ENCODE measurements at regions not wholly inside any gene's neighbourhood (a gene's known extent, or its start where the extent isn't known, plus 50 kb on each side); places are given as distances from the start of the nearest gene placed in this dataset.

- no peak overlapping the region for H3K4me3 Mint-ChIP-seq
- H3K4me1 Mint-ChIP-seq = no peaks in the 10 kb centered on the region
- no peaks in the 10 kb centered on the region for H3K27me3 Mint-ChIP-seq
- H3K36me3 Mint-ChIP-seq = no peaks in the 10 kb centered on the region
- H3K9me3 Mint-ChIP-seq = no peaks in the 10 kb centered on the region
- H3K27ac Mint-ChIP-seq = no peak overlapping the region
Observed at GRCh38 chr4:17169699-17170098, 271.3 kb upstream of the LDB2 start.

GRCh38 chr4:17168571-17168970, 270.1 kb upstream of the LDB2 start:
- H3K4me3 Mint-ChIP-seq = no peak overlapping the region
- H3K4me1 Mint-ChIP-seq = no peaks in the 10 kb centered on the region
- no peaks in the 10 kb centered on the region for H3K36me3 Mint-ChIP-seq
- no peak overlapping the region for H3K27ac Mint-ChIP-seq
- no peaks in the 10 kb centered on the region for H3K9me3 Mint-ChIP-seq
- H3K27me3 Mint-ChIP-seq = no peaks in the 10 kb centered on the region

GRCh38 chr4:17166954-17167353, 268.5 kb upstream of the LDB2 start:
- no peak overlapping the region for H3K4me3 Mint-ChIP-seq
- H3K27me3 Mint-ChIP-seq = no peaks in the 10 kb centered on the region
- H3K9me3 Mint-ChIP-seq = peaks cover 0 to 3% (median 1%) of the 10 kb centered on the region in 3 donors
- no peaks in the 10 kb centered on the region for H3K4me1 Mint-ChIP-seq
- no peak overlapping the region for H3K27ac Mint-ChIP-seq
- H3K36me3 Mint-ChIP-seq = no peaks in the 10 kb centered on the region

GRCh38 chr4:17165286-17165685, 266.8 kb upstream of the LDB2 start:
- Mint-ChIP-seq H3K9me3 (peaks cover 3 to 6% (median 3%) of the 10 kb centered on the region in 3 donors), H3K4me1 (no peaks in the 10 kb centered on the region), H3K27me3 (no peaks in the 10 kb centered on the region), H3K36me3 (no peaks in the 10 kb centered on the region), H3K4me3 (no peak overlapping the region), H3K27ac (no peak overlapping the region)

- Mint-ChIP-seq H3K36me3 (no peaks in the 10 kb centered on the region), H3K27me3 (no peaks in the 10 kb centered on the region), H3K9me3 (peaks cover 3 to 7% (median 6%) of the 10 kb centered on the region in 3 donors), H3K27ac (no peak overlapping the region), H3K4me1 (no peaks in the 10 kb centered on the region), H3K4me3 (no peak overlapping the region)
Observed at GRCh38 chr4:17164666-17165065, 266.2 kb upstream of the LDB2 start.

- no peaks in the 10 kb centered on the region for H3K27me3 Mint-ChIP-seq
- peaks cover 3 to 13% (median 6%) of the 10 kb centered on the region in 3 donors for H3K9me3 Mint-ChIP-seq
- no peak overlapping the region for H3K27ac Mint-ChIP-seq
- no peaks in the 10 kb centered on the region for H3K36me3 Mint-ChIP-seq
- H3K4me3 Mint-ChIP-seq = no peak overlapping the region
- no peaks in the 10 kb centered on the region for H3K4me1 Mint-ChIP-seq
Observed at GRCh38 chr4:17163156-17163771, 264.8 kb upstream of the LDB2 start.

GRCh38 chr4:17157304-17157703, 258.9 kb upstream of the LDB2 start:
- Mint-ChIP-seq H3K9me3 (peaks cover 2 to 18% (median 8%) of the 10 kb centered on the region in 3 donors), H3K27me3 (no peaks in the 10 kb centered on the region), H3K4me1 (no peaks in the 10 kb centered on the region), H3K27ac (no peak overlapping the region), H3K36me3 (no peaks in the 10 kb centered on the region), H3K4me3 (no peak overlapping the region)

- Mint-ChIP-seq H3K27ac (no peak overlapping the region), H3K4me3 (no peak overlapping the region), H3K9me3 (peaks cover 2 to 15% (median 2%) of the 10 kb centered on the region in 3 donors), H3K4me1 (no peaks in the 10 kb centered on the region), H3K36me3 (peaks cover under 1% of the 10 kb centered on the region), H3K27me3 (no peaks in the 10 kb centered on the region)
Observed at GRCh38 chr4:17155486-17155885, 257.0 kb upstream of the LDB2 start.

GRCh38 chr4:17153572-17153971, 255.1 kb upstream of the LDB2 start:
- H3K4me1 Mint-ChIP-seq = no peaks in the 10 kb centered on the region
- H3K27me3 Mint-ChIP-seq = no peaks in the 10 kb centered on the region
- H3K27ac Mint-ChIP-seq = no peak overlapping the region
- peaks cover 2 to 6% (median 5%) of the 10 kb centered on the region in 3 donors for H3K9me3 Mint-ChIP-seq
- H3K4me3 Mint-ChIP-seq = no peak overlapping the region
- peaks cover 2% of the 10 kb centered on the region for H3K36me3 Mint-ChIP-seq

GRCh38 chr4:17152941-17153540, 254.6 kb upstream of the LDB2 start:
- Mint-ChIP-seq H3K4me3 (no peak overlapping the region), H3K36me3 (peaks cover 2% of the 10 kb centered on the region), H3K4me1 (no peaks in the 10 kb centered on the region), H3K27ac (no peak overlapping the region), H3K9me3 (peaks cover 3 to 7% (median 5%) of the 10 kb centered on the region in 3 donors), H3K27me3 (no peaks in the 10 kb centered on the region)

- no peak overlapping the region for H3K4me3 Mint-ChIP-seq
- no peaks in the 10 kb centered on the region for H3K27me3 Mint-ChIP-seq
- H3K27ac Mint-ChIP-seq = peak overlapping the region in 1 of 3 donors; percentile 20
- H3K36me3 Mint-ChIP-seq = no peaks in the 10 kb centered on the region
- no peaks in the 10 kb centered on the region for H3K4me1 Mint-ChIP-seq
- peaks cover 1 to 33% (median 10%) of the 10 kb centered on the region in 3 donors for H3K9me3 Mint-ChIP-seq
Observed at GRCh38 chr4:17142232-17142711, 243.8 kb upstream of the LDB2 start.

GRCh38 chr4:17138847-17139246, 240.4 kb upstream of the LDB2 start:
- peaks cover 7 to 34% (median 7%) of the 10 kb centered on the region in 3 donors for H3K9me3 Mint-ChIP-seq
- H3K27ac Mint-ChIP-seq = no peak overlapping the region
- H3K4me3 Mint-ChIP-seq = no peak overlapping the region
- H3K4me1 Mint-ChIP-seq = no peaks in the 10 kb centered on the region
- no peaks in the 10 kb centered on the region for H3K27me3 Mint-ChIP-seq
- H3K36me3 Mint-ChIP-seq = no peaks in the 10 kb centered on the region

- Mint-ChIP-seq H3K4me1 (no peaks in the 10 kb centered on the region), H3K9me3 (peaks cover 5 to 23% (median 9%) of the 10 kb centered on the region in 3 donors), H3K36me3 (no peaks in the 10 kb centered on the region), H3K4me3 (no peak overlapping the region), H3K27me3 (no peaks in the 10 kb centered on the region), H3K27ac (no peak overlapping the region)
Observed at GRCh38 chr4:17134565-17134964, 236.1 kb upstream of the LDB2 start.

GRCh38 chr4:17134100-17134499, 235.7 kb upstream of the LDB2 start:
- Mint-ChIP-seq H3K9me3 (peaks cover 5 to 21% (median 9%) of the 10 kb centered on the region in 3 donors), H3K4me3 (no peak overlapping the region), H3K27me3 (no peaks in the 10 kb centered on the region), H3K27ac (no peak overlapping the region), H3K36me3 (no peaks in the 10 kb centered on the region), H3K4me1 (no peaks in the 10 kb centered on the region)

GRCh38 chr4:17132226-17132625, 233.8 kb upstream of the LDB2 start:
- no peak overlapping the region for H3K27ac Mint-ChIP-seq
- no peaks in the 10 kb centered on the region for H3K27me3 Mint-ChIP-seq
- no peak overlapping the region for H3K4me3 Mint-ChIP-seq
- no peaks in the 10 kb centered on the region for H3K36me3 Mint-ChIP-seq
- H3K9me3 Mint-ChIP-seq = peaks cover 0 to 14% (median 8%) of the 10 kb centered on the region in 3 donors
- no peaks in the 10 kb centered on the region for H3K4me1 Mint-ChIP-seq

GRCh38 chr4:17128268-17128667, 229.8 kb upstream of the LDB2 start:
- no peaks in the 10 kb centered on the region for H3K4me1 Mint-ChIP-seq
- no peak overlapping the region for H3K27ac Mint-ChIP-seq
- no peak overlapping the region for H3K4me3 Mint-ChIP-seq
- peaks cover 0 to 8% (median 3%) of the 10 kb centered on the region in 3 donors for H3K9me3 Mint-ChIP-seq
- no peaks in the 10 kb centered on the region for H3K36me3 Mint-ChIP-seq
- H3K27me3 Mint-ChIP-seq = no peaks in the 10 kb centered on the region

All from IgD-negative memory B cell (primary cell).